Loucy (cell line): ENCODE measurements at regions not wholly inside any gene's neighbourhood (a gene's known extent, or its start where the extent isn't known, plus 50 kb on each side); places are given as distances from the start of the nearest gene placed in this dataset.

Experiments
- H2AFZ ChIP-seq: fragments of 200-600 bp; sonication (generic); 2 replicates; pipeline ENCODE4 v1.6.0; 2016; ENCODE audit warnings: antibody characterized with exemption, mild to moderate bottlenecking, low read length, moderate library complexity
- H3F3A ChIP-seq: fragments of 200-600 bp; 2 replicates; pipeline ENCODE4 v1.6.0; 2016; ENCODE audit warnings: antibody characterized with exemption, low read depth, mild to moderate bottlenecking
- H3K27me3 ChIP-seq: fragments of 200-600 bp; sonication (generic); 2 replicates; pipeline ENCODE4 v1.6.1; 2014; ENCODE audit warnings: low read length, mild to moderate bottlenecking; ENCODE audit not compliant: insufficient read depth, poor library complexity, severe bottlenecking
- H3K36me3 ChIP-seq: fragments of 200-600 bp; sonication (generic); 2 replicates; pipeline ENCODE4 v1.6.1; 2016; ENCODE audit warnings: low read length; ENCODE audit not compliant: insufficient read depth
- H3K4me1 ChIP-seq: fragments of 200-600 bp; sonication (generic); 2 replicates; pipeline ENCODE4 v1.5.1; 2014; ENCODE audit warnings: low read length, mild to moderate bottlenecking; ENCODE audit not compliant: insufficient read depth, poor library complexity, severe bottlenecking
- H3K4me2 ChIP-seq: fragments of 200-600 bp; sonication (generic); 2 replicates; pipeline ENCODE4 v1.6.0; 2014; ENCODE audit warnings: antibody characterized with exemption, low read length, low read depth, mild to moderate bottlenecking; ENCODE audit not compliant: poor library complexity, severe bottlenecking
- H3K4me3 ChIP-seq: fragments of 200-600 bp; sonication (generic); 2 replicates; pipeline ENCODE4 v1.5.1; 2014; ENCODE audit warnings: low read length, mild to moderate bottlenecking, mixed read lengths; ENCODE audit not compliant: poor library complexity, severe bottlenecking
- H3K79me2 ChIP-seq: fragments of 200-600 bp; sonication (generic); 2 replicates; pipeline ENCODE4 v1.6.1; 2014; ENCODE audit warnings: low read length; ENCODE audit not compliant: insufficient read depth
- H3K9ac ChIP-seq: fragments of 200-600 bp; sonication (generic); 2 replicates; pipeline ENCODE4 v1.6.0; 2014; ENCODE audit warnings: mild to moderate bottlenecking, low read depth, low read length, moderate library complexity; ENCODE audit not compliant: poor library complexity, severe bottlenecking
- H3K9me2 ChIP-seq: fragments of 200-600 bp; sonication (generic); replicated peaks from 2 replicates; pipeline ENCODE4 v1.6.1; 2016; ENCODE audit warnings: low read depth, low read length, mixed read lengths
- H3K9me3 ChIP-seq: fragments of 200-600 bp; sonication (generic); 2 replicates; pipeline ENCODE4 v1.6.1; 2014; ENCODE audit warnings: mild to moderate bottlenecking, antibody characterized with exemption, low read length, low read depth; ENCODE audit not compliant: insufficient read depth
- H4K20me1 ChIP-seq: fragments of 200-600 bp; sonication (generic); 2 replicates; pipeline ENCODE4 v1.6.0; 2014; ENCODE audit warnings: antibody characterized with exemption, low read length, mild to moderate bottlenecking; ENCODE audit not compliant: insufficient read depth, poor library complexity, severe bottlenecking
- EZH2phosphoT487 ChIP-seq: fragments of 200-600 bp; IDR thresholded peaks from 2 replicates; pipeline ENCODE4 v1.6.1; 2018; ENCODE audit warnings: antibody characterized with exemption, mild to moderate bottlenecking, moderate library complexity, borderline replicate concordance
- TF ChIP-seq, protein P1 (sequence below): fragments of 200-600 bp; sonication (generic); conservative IDR thresholded peaks from 2 replicates; pipeline ENCODE4 v1.5.1; 2014; ENCODE audit warnings: mild to moderate bottlenecking, antibody characterized with exemption, low read length

- H2AFZ ChIP-seq: no peak overlapping the region
- no peaks in the 10 kb centered on the region for H3F3A ChIP-seq
- H3K79me2 ChIP-seq: no peaks in the 10 kb centered on the region
- no peaks in the 10 kb centered on the region for H3K4me1 ChIP-seq
- no peaks in the 10 kb centered on the region for H3K36me3 ChIP-seq
- H3K9me2 ChIP-seq: no peaks in the 10 kb centered on the region
- H4K20me1 ChIP-seq: no peaks in the 10 kb centered on the region
- no peak overlapping the region for H3K4me2 ChIP-seq
- no peaks in the 10 kb centered on the region for H3K27me3 ChIP-seq
- no peak overlapping the region for H3K4me3 ChIP-seq
- no peak overlapping the region for H3K9ac ChIP-seq
- H3K9me3 ChIP-seq: no peaks in the 10 kb centered on the region
- TF ChIP-seq, protein P1, sequence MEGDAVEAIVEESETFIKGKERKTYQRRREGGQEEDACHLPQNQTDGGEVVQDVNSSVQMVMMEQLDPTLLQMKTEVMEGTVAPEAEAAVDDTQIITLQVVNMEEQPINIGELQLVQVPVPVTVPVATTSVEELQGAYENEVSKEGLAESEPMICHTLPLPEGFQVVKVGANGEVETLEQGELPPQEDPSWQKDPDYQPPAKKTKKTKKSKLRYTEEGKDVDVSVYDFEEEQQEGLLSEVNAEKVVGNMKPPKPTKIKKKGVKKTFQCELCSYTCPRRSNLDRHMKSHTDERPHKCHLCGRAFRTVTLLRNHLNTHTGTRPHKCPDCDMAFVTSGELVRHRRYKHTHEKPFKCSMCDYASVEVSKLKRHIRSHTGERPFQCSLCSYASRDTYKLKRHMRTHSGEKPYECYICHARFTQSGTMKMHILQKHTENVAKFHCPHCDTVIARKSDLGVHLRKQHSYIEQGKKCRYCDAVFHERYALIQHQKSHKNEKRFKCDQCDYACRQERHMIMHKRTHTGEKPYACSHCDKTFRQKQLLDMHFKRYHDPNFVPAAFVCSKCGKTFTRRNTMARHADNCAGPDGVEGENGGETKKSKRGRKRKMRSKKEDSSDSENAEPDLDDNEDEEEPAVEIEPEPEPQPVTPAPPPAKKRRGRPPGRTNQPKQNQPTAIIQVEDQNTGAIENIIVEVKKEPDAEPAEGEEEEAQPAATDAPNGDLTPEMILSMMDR: no peak
- TF ChIP-seq EZH2phosphoT487: no peak
Observed at GRCh38 chr10:118913825-118914224, 115.7 kb upstream of the NANOS1 start.

- Histone ChIP-seq H3K79me2 (no peaks in the 10 kb centered on the region), H3K4me1 (no peaks in the 10 kb centered on the region), H3K9ac (no peak overlapping the region), H3K36me3 (no peaks in the 10 kb centered on the region), H2AFZ (no peak overlapping the region), H3F3A (no peaks in the 10 kb centered on the region), H3K4me3 (no peak overlapping the region), H3K9me2 (no peaks in the 10 kb centered on the region), H3K9me3 (no peaks in the 10 kb centered on the region), H3K4me2 (no peak overlapping the region), H4K20me1 (no peaks in the 10 kb centered on the region), H3K27me3 (no peaks in the 10 kb centered on the region)
- TF ChIP-seq, protein P1: no peak
- no peak for TF ChIP-seq EZH2phosphoT487
Observed at GRCh38 chr10:118914629-118915028, 114.9 kb upstream of the NANOS1 start.

GRCh38 chr10:118915161-118915560, 114.4 kb upstream of the NANOS1 start:
- Histone ChIP-seq H3K4me2 (no peak overlapping the region), H2AFZ (no peak overlapping the region), H3K9me3 (no peaks in the 10 kb centered on the region), H3K9ac (no peak overlapping the region), H3K4me3 (no peak overlapping the region), H3K4me1 (no peaks in the 10 kb centered on the region), H3K9me2 (no peaks in the 10 kb centered on the region), H3F3A (no peaks in the 10 kb centered on the region), H3K27me3 (no peaks in the 10 kb centered on the region), H3K79me2 (no peaks in the 10 kb centered on the region), H4K20me1 (no peaks in the 10 kb centered on the region), H3K36me3 (no peaks in the 10 kb centered on the region)
- TF ChIP-seq, protein P1: no peak
- no peak for TF ChIP-seq EZH2phosphoT487
